IMR-90 (cell line): ENCODE measurements at regions not wholly inside any gene's neighbourhood (a gene's known extent, or its start where the extent isn't known, plus 50 kb on each side); places are given as distances from the start of the nearest gene placed in this dataset.

Experiments
- ATAC-seq: fragments of 200-7000 bp; cut with Tn5 transposase; 2 replicates; pipeline ENCODE4 v1.9.1; 2020; ENCODE audit warnings: low read depth, mild to moderate bottlenecking, moderate library complexity
- BruUV-seq: library from RNA; stranded (reverse); fragments of 400-500 nt; replicated peaks from 2 replicates; lab custom pipeline; 2021; lab: Mats Ljungman, UMichigan
- CTCF ChIA-PET: fragments of 300-600 bp; formaldehyde crosslinking; extraction: SDS; loops from one replicate; lab custom pipeline; 2021; ENCODE audit warnings: antibody characterized with exemption; lab: Yijun Ruan, JAX
- POLR2A ChIA-PET: fragments of 300-600 bp; sonication (Branson Sonifier 250); formaldehyde crosslinking; loops from one replicate; lab custom pipeline; 2022; ENCODE audit warnings: antibody characterized with exemption; ENCODE audit not compliant: unreplicated experiment; lab: Charles Lee
- DNase-seq: peaks from one replicate; pipeline ENCODE4 v3.0.0; 2013
- H2AFZ ChIP-seq: replicated peaks from 2 replicates; pipeline ENCODE3; 2013; ENCODE audit warnings: low read length, mild to moderate bottlenecking; ENCODE audit not compliant: poor library complexity
- H2AK5ac ChIP-seq: 2 replicates; pipeline ENCODE4 v1.6.1; 2013; ENCODE audit warnings: low read depth, low read length, inconsistent platforms
- H2AK9ac ChIP-seq: replicated peaks from 2 replicates; pipeline ENCODE3; 2013; ENCODE audit warnings: mild to moderate bottlenecking, low read depth, low read length, moderate library complexity; ENCODE audit not compliant: poor library complexity
- H2BK120ac ChIP-seq: 2 replicates; pipeline ENCODE4 v1.6.1; 2013; ENCODE audit warnings: low read depth, low read length, inconsistent platforms
- H2BK15ac ChIP-seq: 3 replicates; pipeline ENCODE4 v1.6.1; 2013; ENCODE audit warnings: low read depth, low read length, inconsistent platforms
- H2BK20ac ChIP-seq: 2 replicates; pipeline ENCODE4 v1.6.1; 2013; ENCODE audit warnings: low read depth, mild to moderate bottlenecking, inconsistent platforms, low read length, moderate library complexity
- H2BK5ac ChIP-seq: 2 replicates; pipeline ENCODE4 v1.6.1; 2013; ENCODE audit warnings: mild to moderate bottlenecking, low read depth, low read length, inconsistent platforms; ENCODE audit not compliant: poor library complexity, severe bottlenecking
- H3K14ac ChIP-seq: replicated peaks from 2 replicates; pipeline ENCODE4 v1.6.1; 2013; ENCODE audit warnings: low read depth, low read length, inconsistent platforms
- H3K18ac ChIP-seq: 2 replicates; pipeline ENCODE4 v1.6.1; 2013; ENCODE audit warnings: low read depth, low read length, control low read depth
- H3K23ac ChIP-seq: 2 replicates; pipeline ENCODE4 v1.6.1; 2013; ENCODE audit warnings: low read depth, low read length, inconsistent platforms
- H3K27ac ChIP-seq: 2 replicates; pipeline ENCODE4 v1.5.1; 2013; ENCODE audit warnings: mild to moderate bottlenecking, control low read depth, low read length; ENCODE audit not compliant: insufficient read depth
- H3K27me3 ChIP-seq: 2 replicates; pipeline ENCODE4 v1.6.1; 2013; ENCODE audit warnings: low read length; ENCODE audit not compliant: control insufficient read depth, insufficient read depth
- H3K36me3 ChIP-seq: 2 replicates; pipeline ENCODE4 v1.6.1; 2013; ENCODE audit warnings: low read length, mixed read lengths; ENCODE audit not compliant: control insufficient read depth, insufficient read depth
- H3K4ac ChIP-seq: 2 replicates; pipeline ENCODE4 v1.6.1; 2013; ENCODE audit warnings: low read depth, low read length, inconsistent platforms
- H3K4me1 ChIP-seq: 2 replicates; pipeline ENCODE4 v1.6.1; 2013; ENCODE audit warnings: low read length, mixed read lengths; ENCODE audit not compliant: control insufficient read depth, insufficient read depth
- H3K4me2 ChIP-seq: 2 replicates; pipeline ENCODE4 v1.6.1; 2013; ENCODE audit warnings: low read depth, mild to moderate bottlenecking, control low read depth, low read length, moderate library complexity
- H3K4me3 ChIP-seq: 2 replicates; pipeline ENCODE4 v1.5.1; 2013; ENCODE audit warnings: low read depth, mild to moderate bottlenecking, control low read depth, low read length, moderate library complexity; ENCODE audit not compliant: insufficient read depth
- H3K56ac ChIP-seq: 2 replicates; pipeline ENCODE4 v1.6.1; 2013; ENCODE audit warnings: low read length, inconsistent platforms; ENCODE audit not compliant: insufficient read depth; ENCODE audit errors: extremely low read depth
- H3K79me1 ChIP-seq, 2 experiments: 2 replicates each; pipeline ENCODE4 v1.6.1; 2013; ENCODE audit warnings: low read length in 2 of 2, inconsistent platforms in 1 of 2, low read depth in 1 of 2
- H3K9ac ChIP-seq: 2 replicates; pipeline ENCODE4 v1.6.1; 2013; ENCODE audit warnings: low read depth, low read length, control low read depth
- H3K9me1 ChIP-seq: 2 replicates; pipeline ENCODE4 v1.6.1; 2013; ENCODE audit warnings: low read length, inconsistent platforms; ENCODE audit not compliant: insufficient read depth
- H3K9me3 ChIP-seq: 2 replicates; pipeline ENCODE4 v1.6.1; 2013; ENCODE audit warnings: low read length; ENCODE audit not compliant: control insufficient read depth, insufficient read depth
- H4K20me1 ChIP-seq: 2 replicates; pipeline ENCODE4 v1.6.1; 2013; ENCODE audit warnings: low read length, inconsistent platforms; ENCODE audit not compliant: insufficient read depth
- H4K5ac ChIP-seq: 2 replicates; pipeline ENCODE4 v1.6.1; 2013; ENCODE audit warnings: mild to moderate bottlenecking, low read depth, low read length, control low read depth
- H4K8ac ChIP-seq, 2 experiments: 2 replicates each; pipeline ENCODE4 v1.6.1; 2013; ENCODE audit warnings: low read depth in 2 of 2, low read length in 2 of 2, control low read depth in 1 of 2, inconsistent platforms in 1 of 2
- H4K91ac ChIP-seq: 2 replicates; pipeline ENCODE4 v1.6.1; 2013; ENCODE audit warnings: low read depth, low read length, inconsistent platforms; ENCODE audit not compliant: insufficient read depth
- BHLHE40 ChIP-seq: fragments of 150-350 bp; IDR thresholded peaks from 2 replicates; pipeline ENCODE4 v1.6.1; 2016; ENCODE audit warnings: mild to moderate bottlenecking, low read depth, low read length
- CEBPB ChIP-seq: IDR thresholded peaks from 2 replicates; pipeline ENCODE4 v1.6.1; 2012; ENCODE audit warnings: low read depth, low read length, improper control_type of control experiment
- CHD1 ChIP-seq: IDR thresholded peaks from 2 replicates; pipeline ENCODE4 v1.6.1; 2012; ENCODE audit warnings: low read depth, low read length, improper control_type of control experiment
- FOS ChIP-seq: fragments of 150-350 bp; IDR thresholded peaks from 2 replicates; pipeline ENCODE4 v1.6.1; 2016; ENCODE audit warnings: low read depth, low read length
- MAFK ChIP-seq: IDR thresholded peaks from 2 replicates; pipeline ENCODE4 v1.6.1; 2012; ENCODE audit warnings: low read depth, low read length, improper control_type of control experiment
- MAZ ChIP-seq: IDR thresholded peaks from 2 replicates; pipeline ENCODE4 v1.6.1; 2012; ENCODE audit warnings: low read depth, mild to moderate bottlenecking, low read length, improper control_type of control experiment, moderate library complexity, borderline replicate concordance
- MXI1 ChIP-seq: IDR thresholded peaks from 2 replicates; pipeline ENCODE4 v1.6.1; 2012; ENCODE audit warnings: low read depth, mild to moderate bottlenecking, low read length, moderate library complexity, borderline replicate concordance
- NFE2L2 ChIP-seq: fragments of 150-350 bp; IDR thresholded peaks from 2 replicates; pipeline ENCODE4 v1.6.1; 2016; ENCODE audit warnings: low read depth, mild to moderate bottlenecking, low read length
- POLR2A ChIP-seq: IDR thresholded peaks from 2 replicates; pipeline ENCODE4 v1.6.1; 2012; ENCODE audit warnings: mild to moderate bottlenecking, low read depth, low read length
- RAD21 ChIP-seq: IDR thresholded peaks from 2 replicates; pipeline ENCODE4 v1.6.1; 2012; ENCODE audit warnings: low read length, improper control_type of control experiment
- RCOR1 ChIP-seq: IDR thresholded peaks from 2 replicates; pipeline ENCODE4 v1.6.1; 2012; ENCODE audit warnings: mild to moderate bottlenecking, low read length, improper control_type of control experiment; ENCODE audit not compliant: insufficient replicate concordance
- RFX5 ChIP-seq: IDR thresholded peaks from 2 replicates; pipeline ENCODE4 v1.8.0; 2012; ENCODE audit warnings: low read depth, mild to moderate bottlenecking, low read length, moderate library complexity
- SMC3 ChIP-seq: fragments of 150-350 bp; IDR thresholded peaks from 2 replicates; pipeline ENCODE4 v1.6.1; 2016; ENCODE audit warnings: low read depth, mild to moderate bottlenecking, antibody characterized with exemption, low read length, moderate library complexity
- WGBS, 2 experiments: methylation state at CpG; one replicate each; pipeline versions ENCODE4 v1.1.5 to v1.1.7; 2013; ENCODE audit warnings: missing lambda C conversion rate in 2 of 2; ENCODE audit not compliant: insufficient read length in 1 of 2; ENCODE audit errors: extremely low coverage in 2 of 2; 5-methylcytosine and 5-hydroxymethylcytosine counted together
- dilution Hi-C: fragments of 300-500 bp; cut with HindIII; formaldehyde crosslinking; loops from one replicate; pipeline ENCODE4 v1.14.3; 2018; ENCODE audit warnings: low sequenced_read_pairs; ENCODE audit not compliant: unreplicated experiment
- in situ Hi-C: fragments of 300-500 bp; cut with MboI; formaldehyde crosslinking; loops from 3 replicates; pipeline ENCODE4 v1.14.3; 2019; ENCODE audit warnings: low sequenced_read_pairs, inconsistent platforms, mixed read lengths
- intact Hi-C: fragments of 100-400 bp; cut with micrococcal nuclease; formaldehyde crosslinking; loops from 2 replicates; pipeline ENCODE4 v1.10.0; 2022
- TF ChIP-seq, protein P1 (sequence below): fragments of 150-350 bp; IDR thresholded peaks from 2 replicates; pipeline ENCODE4 v1.6.1; 2016; ENCODE audit warnings: low read depth, mild to moderate bottlenecking, low read length, moderate library complexity, borderline replicate concordance
- TF ChIP-seq, protein P2 (sequence below): fragments of 150-350 bp; IDR thresholded peaks from 2 replicates; pipeline ENCODE4 v1.6.1; 2017; ENCODE audit warnings: mild to moderate bottlenecking, antibody characterized with exemption, low read length, low read depth
- TF ChIP-seq, protein P3 (sequence below): conservative IDR thresholded peaks from 2 replicates; pipeline ENCODE4 v1.5.1; 2012; ENCODE audit warnings: mild to moderate bottlenecking, low read depth, low read length, improper control_type of control experiment

DNA sequence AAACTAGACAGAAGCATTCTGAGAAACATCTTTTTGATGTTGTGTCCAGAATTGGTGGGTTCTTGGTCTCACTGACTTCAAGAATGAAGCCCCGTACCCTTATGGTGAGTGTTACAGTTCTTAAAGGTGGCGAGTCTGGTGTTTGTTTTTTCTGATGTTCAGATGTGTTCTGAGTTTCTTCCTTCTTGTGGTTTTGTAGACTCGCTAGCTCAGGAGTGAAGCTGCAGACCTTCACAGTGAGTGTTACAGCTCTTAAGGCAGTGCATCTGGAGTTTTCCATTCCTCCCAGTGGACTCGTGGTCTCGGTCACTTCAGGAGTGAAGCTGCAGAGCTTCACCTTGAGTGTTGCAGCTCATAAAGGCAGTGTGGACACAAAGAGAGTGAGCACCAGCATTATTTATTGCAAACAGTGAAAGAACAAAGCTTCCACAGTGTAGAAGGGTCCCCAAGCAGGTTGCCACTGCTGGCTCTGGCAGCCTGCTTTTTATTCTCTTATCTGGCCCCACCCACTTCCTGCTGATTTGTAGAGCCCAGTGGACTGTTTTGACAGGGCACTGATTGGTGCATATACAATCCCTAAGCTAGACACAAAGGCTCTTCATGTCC lies 1820.8 kb downstream of the UQCRFS1 start:
- Histone ChIP-seq H3K4me2 (no peak overlapping the region), H3K9ac (no peak overlapping the region), H2BK20ac (no peak overlapping the region), H2AK9ac (no peak overlapping the region), H2BK5ac (no peak overlapping the region), H3K9me1 (no peaks in the 10 kb centered on the region), H2AFZ (no peak overlapping the region), H3K23ac (no peak overlapping the region), H3K36me3 (no peaks in the 10 kb centered on the region), H3K9me3 (peaks cover 14% of the 10 kb centered on the region), H3K56ac (no peak overlapping the region), H4K8ac (no peak overlapping the region), H3K18ac (no peak overlapping the region), H3K27me3 (no peaks in the 10 kb centered on the region), H2AK5ac (no peak overlapping the region), H2BK15ac (no peak overlapping the region), H3K4me3 (no peak overlapping the region), H3K4ac (no peak overlapping the region), H3K4me1 (no peaks in the 10 kb centered on the region), H4K91ac (no peak overlapping the region), H2BK120ac (no peak overlapping the region), H4K5ac (no peak overlapping the region), H3K79me1 (no peaks in the 10 kb centered on the region), H4K20me1 (no peaks in the 10 kb centered on the region), H3K27ac (no peak overlapping the region), H3K14ac (no peak overlapping the region)
- no TSS peak for BruUV-seq
- WGBS, 2 experiments = 59% methylated on average over 5 of the region's 5 CpGs; no CpG with 5 or more reads in 1 of the 2 experiments
- in situ Hi-C loops (no loop called here), intact Hi-C loops (no loop called here), dilution Hi-C loops (no loop called here)
- POLR2A ChIA-PET = no interaction called here
- no peak for DNase-seq
- no peak for ATAC-seq
- no peak for TF ChIP-seq RCOR1
- no peak for TF ChIP-seq POLR2A
- TF ChIP-seq RAD21 = no peak
- TF ChIP-seq FOS = no peak
- no peak for TF ChIP-seq BHLHE40
- TF ChIP-seq SMC3 = no peak
- TF ChIP-seq, protein P1, sequence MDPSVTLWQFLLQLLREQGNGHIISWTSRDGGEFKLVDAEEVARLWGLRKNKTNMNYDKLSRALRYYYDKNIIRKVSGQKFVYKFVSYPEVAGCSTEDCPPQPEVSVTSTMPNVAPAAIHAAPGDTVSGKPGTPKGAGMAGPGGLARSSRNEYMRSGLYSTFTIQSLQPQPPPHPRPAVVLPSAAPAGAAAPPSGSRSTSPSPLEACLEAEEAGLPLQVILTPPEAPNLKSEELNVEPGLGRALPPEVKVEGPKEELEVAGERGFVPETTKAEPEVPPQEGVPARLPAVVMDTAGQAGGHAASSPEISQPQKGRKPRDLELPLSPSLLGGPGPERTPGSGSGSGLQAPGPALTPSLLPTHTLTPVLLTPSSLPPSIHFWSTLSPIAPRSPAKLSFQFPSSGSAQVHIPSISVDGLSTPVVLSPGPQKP = no peak
- TF ChIP-seq, protein P2, sequence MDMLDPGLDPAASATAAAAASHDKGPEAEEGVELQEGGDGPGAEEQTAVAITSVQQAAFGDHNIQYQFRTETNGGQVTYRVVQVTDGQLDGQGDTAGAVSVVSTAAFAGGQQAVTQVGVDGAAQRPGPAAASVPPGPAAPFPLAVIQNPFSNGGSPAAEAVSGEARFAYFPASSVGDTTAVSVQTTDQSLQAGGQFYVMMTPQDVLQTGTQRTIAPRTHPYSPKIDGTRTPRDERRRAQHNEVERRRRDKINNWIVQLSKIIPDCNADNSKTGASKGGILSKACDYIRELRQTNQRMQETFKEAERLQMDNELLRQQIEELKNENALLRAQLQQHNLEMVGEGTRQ = no peak
- TF ChIP-seq MAZ = no peak
- no peak for TF ChIP-seq CEBPB
- no peak for TF ChIP-seq MAFK
- no peak for TF ChIP-seq MXI1
- no peak for TF ChIP-seq NFE2L2
- no peak for TF ChIP-seq RFX5
- TF ChIP-seq, protein P3, sequence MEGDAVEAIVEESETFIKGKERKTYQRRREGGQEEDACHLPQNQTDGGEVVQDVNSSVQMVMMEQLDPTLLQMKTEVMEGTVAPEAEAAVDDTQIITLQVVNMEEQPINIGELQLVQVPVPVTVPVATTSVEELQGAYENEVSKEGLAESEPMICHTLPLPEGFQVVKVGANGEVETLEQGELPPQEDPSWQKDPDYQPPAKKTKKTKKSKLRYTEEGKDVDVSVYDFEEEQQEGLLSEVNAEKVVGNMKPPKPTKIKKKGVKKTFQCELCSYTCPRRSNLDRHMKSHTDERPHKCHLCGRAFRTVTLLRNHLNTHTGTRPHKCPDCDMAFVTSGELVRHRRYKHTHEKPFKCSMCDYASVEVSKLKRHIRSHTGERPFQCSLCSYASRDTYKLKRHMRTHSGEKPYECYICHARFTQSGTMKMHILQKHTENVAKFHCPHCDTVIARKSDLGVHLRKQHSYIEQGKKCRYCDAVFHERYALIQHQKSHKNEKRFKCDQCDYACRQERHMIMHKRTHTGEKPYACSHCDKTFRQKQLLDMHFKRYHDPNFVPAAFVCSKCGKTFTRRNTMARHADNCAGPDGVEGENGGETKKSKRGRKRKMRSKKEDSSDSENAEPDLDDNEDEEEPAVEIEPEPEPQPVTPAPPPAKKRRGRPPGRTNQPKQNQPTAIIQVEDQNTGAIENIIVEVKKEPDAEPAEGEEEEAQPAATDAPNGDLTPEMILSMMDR = no peak
- no peak for TF ChIP-seq CHD1
- CTCF ChIA-PET = no interaction called here
